ENCODE measurements at regions not wholly inside any gene's neighbourhood (a gene's known extent, or its start where the extent isn't known, plus 50 kb on each side); places are given as distances from the start of the nearest gene placed in this dataset.
A peak's percentile ranks its signal among the peaks of the same experiment; 100 is the strongest.

DNA sequence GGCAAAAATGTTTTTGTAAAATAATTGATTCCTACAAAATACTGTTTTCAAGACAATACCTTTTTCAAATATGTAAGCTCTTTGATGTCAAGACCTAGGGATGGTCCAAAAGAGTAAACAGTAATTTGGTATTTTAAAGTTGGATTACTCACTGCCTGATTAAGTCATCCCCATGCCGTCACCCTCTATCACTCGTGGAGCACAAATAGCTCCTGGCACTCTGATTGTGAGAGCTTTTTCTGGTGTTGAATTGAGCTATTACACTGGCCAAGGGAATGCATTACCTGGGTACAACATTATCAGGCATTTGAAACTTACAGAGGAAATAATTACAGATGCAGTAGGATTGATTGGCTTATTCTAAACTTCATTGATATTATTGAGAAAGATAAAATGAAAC is 231.9 kb upstream of the GRM3 start:
- WGBS (ENCODE audit: insufficient coverage), result no CpG with 5 or more reads among the region's 2 CpGs

DNA sequence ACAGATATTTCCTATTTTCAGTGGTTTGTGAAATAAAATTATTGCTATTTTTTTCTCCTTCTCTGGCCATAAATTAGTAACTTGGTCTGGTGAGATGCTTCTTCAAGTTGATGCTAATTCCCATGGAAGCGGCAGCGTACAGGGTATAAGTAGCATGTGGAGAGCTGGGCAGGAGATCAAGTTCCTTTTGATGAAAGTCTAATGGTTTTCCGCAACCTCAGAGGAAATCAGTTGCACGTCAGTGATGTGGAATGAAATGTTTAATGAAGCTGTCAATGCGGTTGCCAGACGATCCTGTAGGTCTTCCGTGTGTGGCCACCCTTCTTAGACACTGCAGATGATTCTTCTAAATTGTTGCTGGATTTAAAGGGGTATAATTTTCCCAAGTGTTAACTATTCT is 236.4 kb upstream of the GRM3 start:
- WGBS (ENCODE audit: insufficient coverage), result 100% methylated on average over 3 of the region's 7 CpGs
- intact Hi-C loops (cut with micrococcal nuclease), result no loop called here
- H2AFZ ChIP-seq (ENCODE audit: insufficient read depth, low read depth, low read length, poor library complexity, severe bottlenecking), result no peak overlapping the region
- no peaks in the 10 kb centered on the region for H3K9me3 ChIP-seq (replicated peaks in 1 of 2; ENCODE audit: control insufficient read depth in 1 of 2, insufficient read depth in 1 of 2, low read length in 2 of 2)
- H4K20me1 ChIP-seq (ENCODE audit: insufficient read depth, low read length), result no peaks in the 10 kb centered on the region
- TF ChIP-seq, protein P1, sequence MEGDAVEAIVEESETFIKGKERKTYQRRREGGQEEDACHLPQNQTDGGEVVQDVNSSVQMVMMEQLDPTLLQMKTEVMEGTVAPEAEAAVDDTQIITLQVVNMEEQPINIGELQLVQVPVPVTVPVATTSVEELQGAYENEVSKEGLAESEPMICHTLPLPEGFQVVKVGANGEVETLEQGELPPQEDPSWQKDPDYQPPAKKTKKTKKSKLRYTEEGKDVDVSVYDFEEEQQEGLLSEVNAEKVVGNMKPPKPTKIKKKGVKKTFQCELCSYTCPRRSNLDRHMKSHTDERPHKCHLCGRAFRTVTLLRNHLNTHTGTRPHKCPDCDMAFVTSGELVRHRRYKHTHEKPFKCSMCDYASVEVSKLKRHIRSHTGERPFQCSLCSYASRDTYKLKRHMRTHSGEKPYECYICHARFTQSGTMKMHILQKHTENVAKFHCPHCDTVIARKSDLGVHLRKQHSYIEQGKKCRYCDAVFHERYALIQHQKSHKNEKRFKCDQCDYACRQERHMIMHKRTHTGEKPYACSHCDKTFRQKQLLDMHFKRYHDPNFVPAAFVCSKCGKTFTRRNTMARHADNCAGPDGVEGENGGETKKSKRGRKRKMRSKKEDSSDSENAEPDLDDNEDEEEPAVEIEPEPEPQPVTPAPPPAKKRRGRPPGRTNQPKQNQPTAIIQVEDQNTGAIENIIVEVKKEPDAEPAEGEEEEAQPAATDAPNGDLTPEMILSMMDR (IDR thresholded peaks at IDR 0.05), result no peak
- DNase-seq, result no peak
- H3K4me1 ChIP-seq (ENCODE audit: control insufficient read depth in 1 of 2, insufficient read depth in 2 of 2, low read length in 2 of 2), result no peaks in the 10 kb centered on the region
- H3K9ac ChIP-seq (ENCODE audit: insufficient read depth, low read length, poor library complexity, severe bottlenecking), result no peak overlapping the region
- Mint-ChIP-seq H3K4me1 (no peaks in the 10 kb centered on the region), H3K27ac (peak overlapping the region in 1 of 7 donors; percentile 7), H3K4me3 (no peak overlapping the region), H3K27me3 (ENCODE audit: low read depth in 3 of 3) (peaks cover 0 to 4% (median 0%) of the 10 kb centered on the region in 3 donors), H3K36me3 (no peaks in the 10 kb centered on the region), H3K9me3 (peaks cover 0 to 5% (median 0%) of the 10 kb centered on the region in 7 donors)
- no peaks in the 10 kb centered on the region for H3K36me3 ChIP-seq (replicated peaks in 1 of 2; ENCODE audit: control insufficient read depth in 1 of 2, insufficient read depth in 2 of 2, low read length in 2 of 2)
- H3K4me3 ChIP-seq (replicated peaks in 1 of 3; ENCODE audit: low read depth in 2 of 3, low read length in 3 of 3), result no peak overlapping the region
- no peak overlapping the region for H3K4me2 ChIP-seq (replicated peaks; ENCODE audit: extremely low read depth, low read length, poor library complexity, severe bottlenecking)
- no peaks in the 10 kb centered on the region for H3K27me3 ChIP-seq (ENCODE audit: control insufficient read depth in 2 of 2, insufficient read depth in 2 of 2, low read length in 2 of 2)
- no peaks in the 10 kb centered on the region for H3K79me2 ChIP-seq (ENCODE audit: insufficient read depth, low read length)
- no peak overlapping the region for H3K27ac ChIP-seq (ENCODE audit: low read depth in 1 of 2, low read length in 2 of 2)

More for the DNA sequence above, 231.9 kb upstream of the GRM3 start:
- no peak for DNase-seq
- Mint-ChIP-seq H3K27ac (no peak overlapping the region), H3K27me3 (ENCODE audit: low read depth in 3 of 3) (peaks cover 0 to 2% (median 0%) of the 10 kb centered on the region in 3 donors), H3K4me1 (no peaks in the 10 kb centered on the region), H3K36me3 (no peaks in the 10 kb centered on the region), H3K4me3 (no peak overlapping the region), H3K9me3 (peaks cover 0 to 3% (median 0%) of the 10 kb centered on the region in 7 donors)
- Histone ChIP-seq H2AFZ (ENCODE audit: insufficient read depth, low read depth, low read length, poor library complexity, severe bottlenecking) (no peak overlapping the region), H3K27ac (ENCODE audit: low read depth in 1 of 2, low read length in 2 of 2) (no peak overlapping the region), H3K4me3 (replicated peaks in 1 of 3; ENCODE audit: low read depth in 2 of 3, low read length in 3 of 3) (no peak overlapping the region), H3K4me1 (ENCODE audit: control insufficient read depth in 1 of 2, insufficient read depth in 2 of 2, low read length in 2 of 2) (no peaks in the 10 kb centered on the region), H3K9ac (ENCODE audit: insufficient read depth, low read length, poor library complexity, severe bottlenecking) (no peak overlapping the region), H4K20me1 (ENCODE audit: insufficient read depth, low read length) (no peaks in the 10 kb centered on the region), H3K27me3 (ENCODE audit: control insufficient read depth in 2 of 2, insufficient read depth in 2 of 2, low read length in 2 of 2) (no peaks in the 10 kb centered on the region), H3K9me3 (replicated peaks in 1 of 2; ENCODE audit: control insufficient read depth in 1 of 2, insufficient read depth in 1 of 2, low read length in 2 of 2) (no peaks in the 10 kb centered on the region), H3K4me2 (replicated peaks; ENCODE audit: extremely low read depth, low read length, poor library complexity, severe bottlenecking) (no peak overlapping the region), H3K36me3 (replicated peaks in 1 of 2; ENCODE audit: control insufficient read depth in 1 of 2, insufficient read depth in 2 of 2, low read length in 2 of 2) (no peaks in the 10 kb centered on the region), H3K79me2 (ENCODE audit: insufficient read depth, low read length) (no peaks in the 10 kb centered on the region)
- intact Hi-C loops (cut with micrococcal nuclease), result no loop called here
- TF ChIP-seq, protein P1 (IDR thresholded peaks at IDR 0.05), result no peak
